ENCODE measurements at regions not wholly inside any gene's neighbourhood (a gene's known extent, or its start where the extent isn't known, plus 50 kb on each side); places are given as distances from the start of the nearest gene placed in this dataset.

- TF ChIP-seq POLR2A (IDR thresholded peaks at IDR 0.05; ENCODE audit: low read length) (no peak), GATA1 (IDR thresholded peaks at IDR 0.05; ENCODE audit: low read depth, low read length) (no peak)
- DNase-seq: no peak
Observed at GRCh38 chr2:107202962-107203591, 317.1 kb upstream of the ST6GAL2 start.

GRCh38 chr2:107215401-107216350 lies 329.7 kb upstream of the ST6GAL2 start:
- TF ChIP-seq POLR2A (IDR thresholded peaks at IDR 0.05; ENCODE audit: low read length) (no peak), GATA1 (IDR thresholded peaks at IDR 0.05; ENCODE audit: low read depth, low read length) (no peak)
- DNase-seq: no peak

GRCh38 chr2:107218208-107218607 lies 332.2 kb upstream of the ST6GAL2 start:
- no peak for TF ChIP-seq POLR2A (IDR thresholded peaks at IDR 0.05; ENCODE audit: low read length)
- no peak for TF ChIP-seq GATA1 (IDR thresholded peaks at IDR 0.05; ENCODE audit: low read depth, low read length)
- DNase-seq: no peak

- no peak for TF ChIP-seq GATA1 (IDR thresholded peaks at IDR 0.05; ENCODE audit: low read depth, low read length)
- no peak for TF ChIP-seq POLR2A (IDR thresholded peaks at IDR 0.05; ENCODE audit: low read length)
- no peak for DNase-seq
Observed at GRCh38 chr2:107222466-107222865, 336.5 kb upstream of the ST6GAL2 start.

- DNase-seq: no peak
- TF ChIP-seq GATA1 (IDR thresholded peaks at IDR 0.05; ENCODE audit: low read depth, low read length) (no peak), POLR2A (IDR thresholded peaks at IDR 0.05; ENCODE audit: low read length) (no peak)
Observed at GRCh38 chr2:107235491-107236254, 349.7 kb upstream of the ST6GAL2 start.

GRCh38 chr2:107242811-107243210 lies 356.8 kb upstream of the ST6GAL2 start:
- TF ChIP-seq POLR2A (IDR thresholded peaks at IDR 0.05; ENCODE audit: low read length): no peak
- TF ChIP-seq GATA1 (IDR thresholded peaks at IDR 0.05; ENCODE audit: low read depth, low read length): no peak
- DNase-seq: no peak

GRCh38 chr2:107248932-107249331 lies 363.0 kb upstream of the ST6GAL2 start:
- TF ChIP-seq GATA1 (IDR thresholded peaks at IDR 0.05; ENCODE audit: low read depth, low read length) (no peak), POLR2A (IDR thresholded peaks at IDR 0.05; ENCODE audit: low read length) (no peak)
- no peak for DNase-seq

GRCh38 chr2:107255744-107256143 lies 369.8 kb upstream of the ST6GAL2 start:
- TF ChIP-seq GATA1 (IDR thresholded peaks at IDR 0.05; ENCODE audit: low read depth, low read length) (no peak), POLR2A (IDR thresholded peaks at IDR 0.05; ENCODE audit: low read length) (no peak)
- DNase-seq: no peak

- DNase-seq: no peak
- TF ChIP-seq POLR2A (IDR thresholded peaks at IDR 0.05; ENCODE audit: low read length): no peak
- no peak for TF ChIP-seq GATA1 (IDR thresholded peaks at IDR 0.05; ENCODE audit: low read depth, low read length)
Observed at GRCh38 chr2:107258531-107259407, 372.8 kb upstream of the ST6GAL2 start.

GRCh38 chr2:107259408-107260195 lies 373.6 kb upstream of the ST6GAL2 start:
- DNase-seq: no peak
- TF ChIP-seq POLR2A (IDR thresholded peaks at IDR 0.05; ENCODE audit: low read length): no peak
- TF ChIP-seq GATA1 (IDR thresholded peaks at IDR 0.05; ENCODE audit: low read depth, low read length): no peak

- TF ChIP-seq POLR2A (IDR thresholded peaks at IDR 0.05; ENCODE audit: low read length) (no peak), GATA1 (IDR thresholded peaks at IDR 0.05; ENCODE audit: low read depth, low read length) (no peak)
- DNase-seq: no peak
Observed at GRCh38 chr2:107263628-107264027, 377.7 kb upstream of the ST6GAL2 start.

- TF ChIP-seq POLR2A (IDR thresholded peaks at IDR 0.05; ENCODE audit: low read length) (no peak), GATA1 (IDR thresholded peaks at IDR 0.05; ENCODE audit: low read depth, low read length) (no peak)
- DNase-seq: no peak
Observed at GRCh38 chr2:107264184-107264583, 378.2 kb upstream of the ST6GAL2 start.

Data from erythroblast (primary cell).